H7 (cell line): ENCODE measurements at regions not wholly inside any gene's neighbourhood (a gene's known extent, or its start where the extent isn't known, plus 50 kb on each side); places are given as distances from the start of the nearest gene placed in this dataset.

Experiments
- DNase-seq: peaks from one replicate; pipeline ENCODE4 v3.0.0; 2012
- H3K27me3 ChIP-seq: 2 replicates; pipeline ENCODE4 v1.6.0; 2011; ENCODE audit warnings: mild to moderate bottlenecking, low read length; ENCODE audit not compliant: control insufficient read depth, insufficient read depth
- H3K36me3 ChIP-seq: replicated peaks from 2 replicates; pipeline ENCODE4 v1.5.1; 2011; ENCODE audit warnings: low read length; ENCODE audit not compliant: control insufficient read depth, insufficient read depth
- H3K4me3 ChIP-seq: 2 replicates; pipeline ENCODE4 v1.5.1; 2011; ENCODE audit warnings: low read depth, mild to moderate bottlenecking, control low read depth, low read length, moderate library complexity; ENCODE audit not compliant: insufficient read depth

- no peak for DNase-seq
- no peak overlapping the region for H3K4me3 ChIP-seq
- no peaks in the 10 kb centered on the region for H3K36me3 ChIP-seq
- no peaks in the 10 kb centered on the region for H3K27me3 ChIP-seq
Observed at GRCh38 chr1:186572509-186572908, 107.7 kb downstream of the PTGS2 start.

- DNase-seq: no peak
- Histone ChIP-seq H3K4me3 (no peak overlapping the region), H3K27me3 (no peaks in the 10 kb centered on the region), H3K36me3 (no peaks in the 10 kb centered on the region)
Observed at GRCh38 chr1:186571771-186572170, 108.5 kb downstream of the PTGS2 start.

GRCh38 chr1:186569856-186570255 lies 108.9 kb upstream of the PDC start:
- no peaks in the 10 kb centered on the region for H3K27me3 ChIP-seq
- no peak overlapping the region for H3K4me3 ChIP-seq
- DNase-seq: no peak
- H3K36me3 ChIP-seq: no peaks in the 10 kb centered on the region

- DNase-seq: no peak
- Histone ChIP-seq H3K4me3 (no peak overlapping the region), H3K36me3 (no peaks in the 10 kb centered on the region), H3K27me3 (no peaks in the 10 kb centered on the region)
Observed at GRCh38 chr1:186568221-186568620, 107.3 kb upstream of the PDC start.

GRCh38 chr1:186566140-186566855 lies 105.4 kb upstream of the PDC start:
- DNase-seq: no peak
- Histone ChIP-seq H3K36me3 (no peaks in the 10 kb centered on the region), H3K4me3 (no peak overlapping the region), H3K27me3 (no peaks in the 10 kb centered on the region)

- no peak for DNase-seq
- H3K4me3 ChIP-seq: no peak overlapping the region
- no peaks in the 10 kb centered on the region for H3K27me3 ChIP-seq
- no peaks in the 10 kb centered on the region for H3K36me3 ChIP-seq
Observed at GRCh38 chr1:186564582-186564981, 103.7 kb upstream of the PDC start.

- H3K36me3 ChIP-seq: no peaks in the 10 kb centered on the region
- no peak overlapping the region for H3K4me3 ChIP-seq
- H3K27me3 ChIP-seq: no peaks in the 10 kb centered on the region
- DNase-seq: no peak
Observed at GRCh38 chr1:186559601-186560116, 98.7 kb upstream of the PDC start.

- Histone ChIP-seq H3K4me3 (no peak overlapping the region), H3K36me3 (no peaks in the 10 kb centered on the region), H3K27me3 (no peaks in the 10 kb centered on the region)
- no peak for DNase-seq
Observed at GRCh38 chr1:186557147-186557777, 96.3 kb upstream of the PDC start.

- no peak for DNase-seq
- no peak overlapping the region for H3K4me3 ChIP-seq
- H3K36me3 ChIP-seq: no peaks in the 10 kb centered on the region
- no peaks in the 10 kb centered on the region for H3K27me3 ChIP-seq
Observed at GRCh38 chr1:186550832-186551231, 89.9 kb upstream of the PDC start.

GRCh38 chr1:186541003-186541402 lies 80.1 kb upstream of the PDC start:
- Histone ChIP-seq H3K4me3 (no peak overlapping the region), H3K36me3 (no peaks in the 10 kb centered on the region), H3K27me3 (no peaks in the 10 kb centered on the region)
- no peak for DNase-seq

GRCh38 chr1:186540521-186540920 lies 79.6 kb upstream of the PDC start:
- Histone ChIP-seq H3K27me3 (no peaks in the 10 kb centered on the region), H3K4me3 (no peak overlapping the region), H3K36me3 (no peaks in the 10 kb centered on the region)
- no peak for DNase-seq

- Histone ChIP-seq H3K36me3 (no peaks in the 10 kb centered on the region), H3K27me3 (no peaks in the 10 kb centered on the region), H3K4me3 (no peak overlapping the region)
- DNase-seq: no peak
Observed at GRCh38 chr1:186536273-186536890, 75.5 kb upstream of the PDC start.

GRCh38 chr1:186535388-186536133 lies 74.6 kb upstream of the PDC start:
- Histone ChIP-seq H3K36me3 (no peaks in the 10 kb centered on the region), H3K27me3 (no peaks in the 10 kb centered on the region), H3K4me3 (no peak overlapping the region)
- no peak for DNase-seq

- no peaks in the 10 kb centered on the region for H3K36me3 ChIP-seq
- no peaks in the 10 kb centered on the region for H3K27me3 ChIP-seq
- no peak for DNase-seq
- H3K4me3 ChIP-seq: no peak overlapping the region
Observed at GRCh38 chr1:186534401-186534800, 73.5 kb upstream of the PDC start.
